ENCODE measurements at regions not wholly inside any gene's neighbourhood (a gene's known extent, or its start where the extent isn't known, plus 50 kb on each side); places are given as distances from the start of the nearest gene placed in this dataset.

- peaks cover 4% of the 10 kb centered on the region for H3K27me3 Mint-ChIP-seq (ENCODE audit: low read depth)
- no peak for TF ChIP-seq CTCF (IDR thresholded peaks at IDR 0.05; ENCODE audit: unreplicated experiment)
- no peak for DNase-seq (ENCODE audit: low spot score in 2 of 2, unreplicated experiment in 2 of 2)
- H3K36me3 Mint-ChIP-seq = no peaks in the 10 kb centered on the region
- H3K4me1 Mint-ChIP-seq = no peaks in the 10 kb centered on the region
- H3K27ac Mint-ChIP-seq = no peak overlapping the region
- peaks cover 7% of the 10 kb centered on the region for H3K9me3 Mint-ChIP-seq
- H3K4me3 Mint-ChIP-seq = no peak overlapping the region
Observed at GRCh38 chr9:134993416-134993815, 75.7 kb upstream of the FCN1 start.

GRCh38 chr9:134993996-134994720, 76.4 kb upstream of the FCN1 start:
- Mint-ChIP-seq H3K9me3 (peaks cover 15% of the 10 kb centered on the region), H3K27me3 (ENCODE audit: low read depth) (peaks cover 1% of the 10 kb centered on the region), H3K4me3 (no peak overlapping the region), H3K4me1 (no peaks in the 10 kb centered on the region), H3K27ac (no peak overlapping the region), H3K36me3 (no peaks in the 10 kb centered on the region)
- no peak for TF ChIP-seq CTCF (IDR thresholded peaks at IDR 0.05; ENCODE audit: unreplicated experiment)
- no peak for DNase-seq (ENCODE audit: low spot score in 2 of 2, unreplicated experiment in 2 of 2)

- TF ChIP-seq CTCF (IDR thresholded peaks at IDR 0.05; ENCODE audit: unreplicated experiment) = no peak
- Mint-ChIP-seq H3K27me3 (ENCODE audit: low read depth) (peaks cover 1% of the 10 kb centered on the region), H3K4me1 (no peaks in the 10 kb centered on the region), H3K36me3 (no peaks in the 10 kb centered on the region), H3K27ac (no peak overlapping the region), H3K9me3 (peaks cover 23% of the 10 kb centered on the region), H3K4me3 (no peak overlapping the region)
- DNase-seq (ENCODE audit: low spot score in 2 of 2, unreplicated experiment in 2 of 2) = no peak
Observed at GRCh38 chr9:134994926-134995791, 77.4 kb upstream of the FCN1 start.

GRCh38 chr9:134995792-134996120, 78.0 kb upstream of the FCN1 start:
- H3K27me3 Mint-ChIP-seq (ENCODE audit: low read depth) = peaks cover 1% of the 10 kb centered on the region
- peaks cover 29% of the 10 kb centered on the region for H3K9me3 Mint-ChIP-seq
- H3K36me3 Mint-ChIP-seq = no peaks in the 10 kb centered on the region
- no peak for DNase-seq (ENCODE audit: low spot score in 2 of 2, unreplicated experiment in 2 of 2)
- no peak overlapping the region for H3K27ac Mint-ChIP-seq
- H3K4me1 Mint-ChIP-seq = no peaks in the 10 kb centered on the region
- no peak for TF ChIP-seq CTCF (IDR thresholded peaks at IDR 0.05; ENCODE audit: unreplicated experiment)
- H3K4me3 Mint-ChIP-seq = no peak overlapping the region

- H3K36me3 Mint-ChIP-seq = no peaks in the 10 kb centered on the region
Observed at GRCh38 chr9:134996591-134997530, 79.1 kb upstream of the FCN1 start.

More at GRCh38 chr9:134996591-134997530, 79.1 kb upstream of the FCN1 start:
- Mint-ChIP-seq H3K4me3 (no peak overlapping the region), H3K27ac (no peak overlapping the region), H3K4me1 (no peaks in the 10 kb centered on the region), H3K9me3 (peaks cover 34% of the 10 kb centered on the region), H3K27me3 (ENCODE audit: low read depth) (peaks cover 1% of the 10 kb centered on the region)
- DNase-seq (ENCODE audit: low spot score in 2 of 2, unreplicated experiment in 2 of 2) = no peak
- TF ChIP-seq CTCF (IDR thresholded peaks at IDR 0.05; ENCODE audit: unreplicated experiment) = no peak

All from mesothelial cell of epicardium (in vitro differentiated cells).